Endothelial cell of umbilical vein (primary cell): ENCODE measurements at regions not wholly inside any gene's neighbourhood (a gene's known extent, or its start where the extent isn't known, plus 50 kb on each side); places are given as distances from the start of the nearest gene placed in this dataset.

Experiments used
- BruUV-seq: library from RNA; stranded (reverse); fragments of 400-500 nt; replicated peaks from 2 replicates; lab custom pipeline; 2021; lab: Mats Ljungman, UMichigan
- CTCF ChIA-PET: fragments of 300-600, 350-600 bp; sonication (Branson Sonifier 250); formaldehyde crosslinking; loops from one replicate; lab custom pipeline; 2021; ENCODE audit warnings: antibody characterized with exemption, inconsistent platforms; lab: Charles Lee
- POLR2A ChIA-PET: fragments of 300-600, 350-600 bp; sonication (Branson Sonifier 250); formaldehyde crosslinking; loops from one replicate; lab custom pipeline; 2021; ENCODE audit warnings: antibody characterized with exemption, inconsistent platforms; lab: Charles Lee
- DNase-seq: peaks from one replicate; pipeline ENCODE4 v3.0.0-alpha.2; 2011; ENCODE audit warnings: low read depth, low spot score
- FAIRE-seq: peaks from 2 replicates; lab custom pipeline; 2011; peaks lifted over from hg19 to GRCh38; lab: Jason Lieb, UNC
- H2AFZ ChIP-seq: 2 replicates; pipeline ENCODE4 v1.6.0; 2012; ENCODE audit warnings: low read depth, low read length, control low read depth, inconsistent platforms
- H3K27ac ChIP-seq: 2 replicates; pipeline ENCODE4 v1.5.1; 2011; ENCODE audit warnings: low read depth, mild to moderate bottlenecking, control low read depth, low read length, moderate library complexity; ENCODE audit not compliant: insufficient read depth
- H3K27me3 ChIP-seq, 2 experiments: 2 replicates each; pipeline versions ENCODE4 v1.6.0 to v1.6.1; 2011; ENCODE audit warnings: low read length in 2 of 2, mixed read lengths in 1 of 2; ENCODE audit not compliant: control insufficient read depth in 2 of 2, insufficient read depth in 2 of 2
- H3K36me3 ChIP-seq, 2 experiments: 2 replicates in 1 of 2; 3 replicates in 1 of 2; pipeline ENCODE4 v1.5.1; 2011; ENCODE audit warnings: low read length in 2 of 2, mild to moderate bottlenecking in 1 of 2, moderate library complexity in 1 of 2; ENCODE audit not compliant: control insufficient read depth in 2 of 2, insufficient read depth in 2 of 2; ENCODE audit errors: extremely low read depth in 1 of 2
- H3K4me1 ChIP-seq: 3 replicates; pipeline ENCODE4 v1.5.1; 2011; ENCODE audit warnings: mild to moderate bottlenecking, low read length; ENCODE audit not compliant: control insufficient read depth, insufficient read depth; ENCODE audit errors: extremely low read depth
- H3K4me2 ChIP-seq: 2 replicates; pipeline ENCODE4 v1.6.1; 2011; ENCODE audit warnings: low read length, control low read depth, mixed read lengths; ENCODE audit not compliant: insufficient read depth
- H3K4me3 ChIP-seq, 3 experiments: fragments of 200-600 bp in 1 of 3; sonication (generic), shearing (Covaris generic) in 1 of 3; replicated peaks in 1 of 3; 2 replicates each; pipeline ENCODE4 v1.5.1; 2011 to 2016; ENCODE audit warnings: control low read depth in 3 of 3, low read length in 3 of 3, mild to moderate bottlenecking in 2 of 3, inconsistent platforms in 1 of 3, low read depth in 1 of 3, moderate library complexity in 1 of 3; ENCODE audit not compliant: insufficient read depth in 1 of 3
- H3K79me2 ChIP-seq: 2 replicates; pipeline ENCODE4 v1.6.0; 2012; ENCODE audit warnings: low read length, inconsistent platforms; ENCODE audit not compliant: control insufficient read depth, insufficient read depth
- H3K9ac ChIP-seq: replicated peaks from 2 replicates; pipeline ENCODE3; 2011; ENCODE audit warnings: low read length, control low read depth; ENCODE audit not compliant: insufficient read depth; ENCODE audit errors: extremely low read depth
- H3K9me1 ChIP-seq: replicated peaks from 3 replicates; pipeline ENCODE4 v1.6.0; 2011; ENCODE audit warnings: mild to moderate bottlenecking, low read length; ENCODE audit not compliant: control insufficient read depth, insufficient read depth; ENCODE audit errors: extremely low read depth
- H3K9me3 ChIP-seq: replicated peaks from 2 replicates; pipeline ENCODE4 v1.5.1; 2012; ENCODE audit warnings: low read length, inconsistent platforms; ENCODE audit not compliant: control insufficient read depth, insufficient read depth
- H4K20me1 ChIP-seq: replicated peaks from 2 replicates; pipeline ENCODE3; 2011; ENCODE audit warnings: mild to moderate bottlenecking, low read length; ENCODE audit not compliant: control insufficient read depth, insufficient read depth; ENCODE audit errors: extremely low read depth
- EZH2 ChIP-seq: IDR thresholded peaks from 2 replicates; pipeline ENCODE4 v1.6.1; 2012; ENCODE audit warnings: borderline replicate concordance, low read depth, mild to moderate bottlenecking, moderate library complexity, low read length, inconsistent platforms; ENCODE audit not compliant: severe bottlenecking
- FOS ChIP-seq: IDR thresholded peaks from 2 replicates; pipeline ENCODE4 v1.6.1; 2011; ENCODE audit warnings: mild to moderate bottlenecking, low read length, moderate library complexity, borderline replicate concordance; ENCODE audit not compliant: insufficient read depth
- GATA2 ChIP-seq: IDR thresholded peaks from 2 replicates; pipeline ENCODE4 v1.7.0; 2011; ENCODE audit warnings: low read depth, mild to moderate bottlenecking, moderate library complexity, mixed read lengths, low read length; ENCODE audit not compliant: insufficient read length, insufficient read depth
- JUN ChIP-seq: IDR thresholded peaks from 2 replicates; pipeline ENCODE4 v1.6.1; 2011; ENCODE audit warnings: borderline replicate concordance, low read depth; ENCODE audit not compliant: insufficient read length, insufficient read depth
- MYC ChIP-seq: IDR thresholded peaks from one replicate; pipeline ENCODE4 v1.6.1; 2011; ENCODE audit warnings: mild to moderate bottlenecking, low read depth, low read length
- POLR2A ChIP-seq: IDR thresholded peaks from 2 replicates; pipeline ENCODE4 v1.6.1; 2012; ENCODE audit warnings: low read depth, mild to moderate bottlenecking, control low read depth, low read length
- POLR2AphosphoS5 ChIP-seq: IDR thresholded peaks from 2 replicates; pipeline ENCODE4 v1.6.1; 2012; ENCODE audit warnings: low read depth, mild to moderate bottlenecking, control low read depth, low read length, moderate library complexity; ENCODE audit not compliant: insufficient read depth
- dilution Hi-C: fragments of 300-500 bp; cut with MboI; formaldehyde crosslinking; loops from one replicate; pipeline ENCODE4 v1.15.0; 2019; ENCODE audit warnings: low sequenced_read_pairs; ENCODE audit not compliant: extremely low pct_ligation_motif_present
- intact Hi-C: fragments of 100-400 bp; cut with micrococcal nuclease; formaldehyde crosslinking; loops from one replicate; pipeline ENCODE4 v1.10.0; 2022
- TF ChIP-seq, protein P1 (sequence below): IDR thresholded peaks from 2 replicates; pipeline ENCODE4 v1.6.1; 2011; ENCODE audit not compliant: insufficient read depth, insufficient read length
- TF ChIP-seq, protein P2 (sequence below), 2 donors: IDR thresholded peaks; 1 replicate in 1 of 2; 2 replicates in 1 of 2; pipeline ENCODE4 v1.5.1; 2011; ENCODE audit warnings: low read length in 2 of 2, mild to moderate bottlenecking in 2 of 2, moderate library complexity in 2 of 2, control low read depth in 1 of 2, inconsistent platforms in 1 of 2, low read depth in 1 of 2; ENCODE audit not compliant: insufficient read depth in 1 of 2; ENCODE audit errors: extremely low read depth in 1 of 2

DNA sequence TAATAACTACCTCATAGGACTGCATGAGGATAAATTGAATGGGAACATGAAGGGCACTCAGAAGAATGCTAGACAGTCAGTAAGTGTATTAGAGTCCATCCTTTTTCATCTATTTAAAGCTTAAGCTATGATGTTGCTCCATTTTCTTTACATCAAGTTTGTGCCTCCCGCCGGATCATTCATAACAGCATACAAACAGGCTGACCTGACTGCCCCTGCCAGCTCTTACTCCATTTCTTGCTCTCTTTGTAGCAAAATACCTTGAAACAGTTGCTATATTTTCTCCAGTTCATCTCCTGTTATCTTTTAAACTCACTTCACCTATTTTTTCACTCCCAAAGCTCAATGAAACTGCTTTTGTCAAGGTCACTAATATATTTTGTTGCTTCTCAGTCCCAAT lies 315.6 kb upstream of the ALCAM start:
- intact Hi-C loops: no loop called here
- H3K4me2 ChIP-seq: no peak overlapping the region
- TF ChIP-seq POLR2AphosphoS5: no peak
- no peak for TF ChIP-seq GATA2
- no peak for TF ChIP-seq JUN
- TF ChIP-seq POLR2A: no peak
- TF ChIP-seq FOS: no peak
- TF ChIP-seq, protein P1, sequence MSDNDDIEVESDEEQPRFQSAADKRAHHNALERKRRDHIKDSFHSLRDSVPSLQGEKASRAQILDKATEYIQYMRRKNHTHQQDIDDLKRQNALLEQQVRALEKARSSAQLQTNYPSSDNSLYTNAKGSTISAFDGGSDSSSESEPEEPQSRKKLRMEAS: no peak
- TF ChIP-seq, protein P2, sequence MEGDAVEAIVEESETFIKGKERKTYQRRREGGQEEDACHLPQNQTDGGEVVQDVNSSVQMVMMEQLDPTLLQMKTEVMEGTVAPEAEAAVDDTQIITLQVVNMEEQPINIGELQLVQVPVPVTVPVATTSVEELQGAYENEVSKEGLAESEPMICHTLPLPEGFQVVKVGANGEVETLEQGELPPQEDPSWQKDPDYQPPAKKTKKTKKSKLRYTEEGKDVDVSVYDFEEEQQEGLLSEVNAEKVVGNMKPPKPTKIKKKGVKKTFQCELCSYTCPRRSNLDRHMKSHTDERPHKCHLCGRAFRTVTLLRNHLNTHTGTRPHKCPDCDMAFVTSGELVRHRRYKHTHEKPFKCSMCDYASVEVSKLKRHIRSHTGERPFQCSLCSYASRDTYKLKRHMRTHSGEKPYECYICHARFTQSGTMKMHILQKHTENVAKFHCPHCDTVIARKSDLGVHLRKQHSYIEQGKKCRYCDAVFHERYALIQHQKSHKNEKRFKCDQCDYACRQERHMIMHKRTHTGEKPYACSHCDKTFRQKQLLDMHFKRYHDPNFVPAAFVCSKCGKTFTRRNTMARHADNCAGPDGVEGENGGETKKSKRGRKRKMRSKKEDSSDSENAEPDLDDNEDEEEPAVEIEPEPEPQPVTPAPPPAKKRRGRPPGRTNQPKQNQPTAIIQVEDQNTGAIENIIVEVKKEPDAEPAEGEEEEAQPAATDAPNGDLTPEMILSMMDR (IDR thresholded peaks at IDR 0.05; ENCODE audit: extremely low read depth in 1 of 2, insufficient read depth in 1 of 2, low read depth in 1 of 2, low read length in 2 of 2): no peak
- no peak for TF ChIP-seq MYC
- TF ChIP-seq EZH2: no peak
- no peak overlapping the region for H3K4me3 ChIP-seq
- no peaks in the 10 kb centered on the region for H4K20me1 ChIP-seq
- H3K36me3 ChIP-seq: no peaks in the 10 kb centered on the region
- ChIA-PET POLR2A (no interaction called here), CTCF (interaction anchor here (1.1 to 1.7 kb wide), 3 partner anchors 30 to 447 kb away, joined by 3 to 5 read pairs (median 3); partner anchors contain the start of gene ALCAM)
- H3K9ac ChIP-seq: no peak overlapping the region
- no peaks in the 10 kb centered on the region for H3K9me3 ChIP-seq
- no peak overlapping the region for H2AFZ ChIP-seq
- FAIRE-seq: no peak
- no peaks in the 10 kb centered on the region for H3K4me1 ChIP-seq
- no peak overlapping the region for H3K27ac ChIP-seq
- no peaks in the 10 kb centered on the region for H3K27me3 ChIP-seq
- BruUV-seq: no TSS peak
- dilution Hi-C loops: no loop called here
- no peaks in the 10 kb centered on the region for H3K9me1 ChIP-seq
- no peak for DNase-seq
- H3K79me2 ChIP-seq: no peaks in the 10 kb centered on the region
